ENCODE measurements at regions not wholly inside any gene's neighbourhood (a gene's known extent, or its start where the extent isn't known, plus 50 kb on each side); places are given as distances from the start of the nearest gene placed in this dataset.

- WGBS: 89% methylated on average over 2 of the region's 2 CpGs
- Histone ChIP-seq H3K36me3 (no peaks in the 10 kb centered on the region), H3K9me3 (no peaks in the 10 kb centered on the region), H3K27ac (replicated peaks in 1 of 4) (no peak overlapping the region), H3K4me1 (no peaks in the 10 kb centered on the region), H3K27me3 (no peaks in the 10 kb centered on the region), H3K4me3 (no peak overlapping the region)
- intact Hi-C loops (cut with DNase I): no loop called here
- peak; percentile 39 for DNase-seq (ENCODE audit: extremely low spot score)
- no peak for TF ChIP-seq POLR2AphosphoS5 (IDR thresholded peaks at IDR 0.05)
- TF ChIP-seq, protein P1, sequence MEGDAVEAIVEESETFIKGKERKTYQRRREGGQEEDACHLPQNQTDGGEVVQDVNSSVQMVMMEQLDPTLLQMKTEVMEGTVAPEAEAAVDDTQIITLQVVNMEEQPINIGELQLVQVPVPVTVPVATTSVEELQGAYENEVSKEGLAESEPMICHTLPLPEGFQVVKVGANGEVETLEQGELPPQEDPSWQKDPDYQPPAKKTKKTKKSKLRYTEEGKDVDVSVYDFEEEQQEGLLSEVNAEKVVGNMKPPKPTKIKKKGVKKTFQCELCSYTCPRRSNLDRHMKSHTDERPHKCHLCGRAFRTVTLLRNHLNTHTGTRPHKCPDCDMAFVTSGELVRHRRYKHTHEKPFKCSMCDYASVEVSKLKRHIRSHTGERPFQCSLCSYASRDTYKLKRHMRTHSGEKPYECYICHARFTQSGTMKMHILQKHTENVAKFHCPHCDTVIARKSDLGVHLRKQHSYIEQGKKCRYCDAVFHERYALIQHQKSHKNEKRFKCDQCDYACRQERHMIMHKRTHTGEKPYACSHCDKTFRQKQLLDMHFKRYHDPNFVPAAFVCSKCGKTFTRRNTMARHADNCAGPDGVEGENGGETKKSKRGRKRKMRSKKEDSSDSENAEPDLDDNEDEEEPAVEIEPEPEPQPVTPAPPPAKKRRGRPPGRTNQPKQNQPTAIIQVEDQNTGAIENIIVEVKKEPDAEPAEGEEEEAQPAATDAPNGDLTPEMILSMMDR (IDR thresholded peaks at IDR 0.05): no peak
Measured at GRCh38 chr9:107932601-107933000, 443.0 kb upstream of the KLF4 start.

DNA sequence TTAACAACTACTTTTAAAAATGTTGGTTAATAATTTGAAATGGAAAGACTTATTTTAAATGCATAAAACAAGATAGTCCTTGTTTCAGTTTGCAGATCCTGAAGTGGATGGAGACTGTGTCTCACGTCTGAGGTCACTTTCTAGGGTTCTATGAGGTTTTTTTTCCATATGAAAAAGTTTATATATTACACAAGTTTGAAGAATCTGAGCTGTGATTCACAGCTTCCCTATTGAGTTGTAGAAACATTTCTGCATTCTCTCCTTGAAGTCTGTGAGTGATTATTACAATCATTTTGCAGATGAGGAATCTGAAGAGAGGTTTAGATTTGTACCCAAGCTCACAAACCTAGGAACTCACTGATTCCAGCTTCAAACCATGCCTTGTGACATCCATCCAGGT lies 442.5 kb upstream of the KLF4 start:
- Histone ChIP-seq H3K27me3 (no peaks in the 10 kb centered on the region), H3K36me3 (no peaks in the 10 kb centered on the region), H3K9me3 (no peaks in the 10 kb centered on the region), H3K27ac (replicated peaks in 1 of 4) (no peak overlapping the region), H3K4me1 (no peaks in the 10 kb centered on the region), H3K4me3 (no peak overlapping the region)
- 53% methylated on average over 1 of the region's 1 CpG for WGBS
- no peak for DNase-seq (ENCODE audit: extremely low spot score)
- intact Hi-C loops (cut with DNase I): no loop called here
- no peak for TF ChIP-seq POLR2A (IDR thresholded peaks at IDR 0.05; ENCODE audit: low read depth)
- TF ChIP-seq EP300 (IDR thresholded peaks at IDR 0.05): no peak
- TF ChIP-seq, protein P1 (IDR thresholded peaks at IDR 0.05): no peak
- TF ChIP-seq POLR2AphosphoS5 (IDR thresholded peaks at IDR 0.05): no peak

DNA sequence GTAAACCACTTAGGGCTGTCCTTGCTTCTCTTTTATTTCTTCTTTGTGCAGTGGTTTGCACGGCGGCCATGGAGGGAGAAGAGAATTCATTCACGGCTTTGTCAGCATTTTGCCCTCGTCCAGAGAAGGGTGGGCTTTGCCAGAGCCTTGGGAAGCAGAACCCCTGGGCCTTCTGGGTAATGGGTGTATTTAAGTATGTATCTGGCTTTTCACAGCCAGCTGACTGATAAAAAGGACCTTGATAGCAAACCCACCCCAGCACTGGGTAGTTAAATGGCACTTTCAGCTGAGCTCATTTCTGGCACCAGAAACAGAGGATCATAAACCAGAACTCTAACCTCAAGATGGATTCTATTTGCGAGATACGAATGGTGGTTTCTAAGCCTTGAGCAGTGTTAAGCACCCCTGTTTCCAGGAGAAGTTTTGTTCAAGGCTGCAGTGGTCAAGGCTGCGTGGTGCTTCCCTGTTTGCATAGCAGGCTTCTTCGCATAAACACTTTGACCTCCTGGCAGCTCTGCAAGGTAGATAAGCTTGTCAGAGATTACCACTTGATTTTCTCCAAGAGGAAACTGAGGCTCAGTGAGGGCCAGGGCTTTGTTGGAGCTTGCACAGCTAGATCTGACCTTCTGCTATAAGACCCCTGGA lies 441.6 kb upstream of the KLF4 start:
- H3K4me3 ChIP-seq: no peak overlapping the region
- WGBS: 91% methylated on average over 6 of the region's 8 CpGs
- no peaks in the 10 kb centered on the region for H3K4me1 ChIP-seq
- no peaks in the 10 kb centered on the region for H3K9me3 ChIP-seq
- peak; percentile 87 for DNase-seq (ENCODE audit: extremely low spot score)
- no peak overlapping the region for H3K27ac ChIP-seq (replicated peaks in 1 of 4)
- no peak for TF ChIP-seq POLR2AphosphoS5 (IDR thresholded peaks at IDR 0.05)
- TF ChIP-seq, protein P1 (IDR thresholded peaks at IDR 0.05): no peak
- no peak for TF ChIP-seq EP300 (IDR thresholded peaks at IDR 0.05)
- no peak for TF ChIP-seq POLR2A (IDR thresholded peaks at IDR 0.05; ENCODE audit: low read depth)
- H3K36me3 ChIP-seq: no peaks in the 10 kb centered on the region
- no peaks in the 10 kb centered on the region for H3K27me3 ChIP-seq
- intact Hi-C loops (cut with DNase I): no loop called here

DNA sequence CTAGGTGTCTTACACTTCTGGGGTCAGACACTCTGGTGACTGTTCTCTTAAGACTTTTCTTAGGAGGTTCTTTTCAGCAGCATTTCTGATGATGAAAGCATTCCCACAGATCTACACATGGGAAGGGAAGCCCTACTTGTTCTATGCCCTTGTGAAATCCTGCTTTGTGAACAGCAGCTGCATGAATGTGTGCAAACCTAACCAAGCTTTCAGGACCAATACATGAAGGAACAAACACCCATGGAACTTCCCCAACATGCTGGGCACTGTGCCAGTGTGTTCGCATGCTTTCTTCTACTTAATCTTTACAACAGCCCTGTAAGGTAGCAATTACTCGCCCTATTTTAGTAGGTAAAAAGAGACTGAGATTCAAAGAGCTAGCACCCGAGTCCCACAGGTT lies 439.9 kb upstream of the KLF4 start:
- DNase-seq (ENCODE audit: extremely low spot score): peak; percentile 92
- Histone ChIP-seq H3K4me1 (no peaks in the 10 kb centered on the region), H3K9me3 (peaks cover 0 to 7% (median 3%) of the 10 kb centered on the region in 4 donors), H3K4me3 (no peak overlapping the region), H3K36me3 (no peaks in the 10 kb centered on the region), H3K27me3 (no peaks in the 10 kb centered on the region), H3K27ac (replicated peaks in 1 of 4) (no peak overlapping the region)
- no peak for TF ChIP-seq EP300 (IDR thresholded peaks at IDR 0.05)
- TF ChIP-seq, protein P1 (IDR thresholded peaks at IDR 0.05): no peak
- no peak for TF ChIP-seq POLR2AphosphoS5 (IDR thresholded peaks at IDR 0.05)
- no peak for TF ChIP-seq POLR2A (IDR thresholded peaks at IDR 0.05; ENCODE audit: low read depth)
- 82% methylated on average over 3 of the region's 3 CpGs for WGBS
- intact Hi-C loops (cut with DNase I): no loop called here
